ENCODE measurements at regions not wholly inside any gene's neighbourhood (a gene's known extent, or its start where the extent isn't known, plus 50 kb on each side); places are given as distances from the start of the nearest gene placed in this dataset.

DNA sequence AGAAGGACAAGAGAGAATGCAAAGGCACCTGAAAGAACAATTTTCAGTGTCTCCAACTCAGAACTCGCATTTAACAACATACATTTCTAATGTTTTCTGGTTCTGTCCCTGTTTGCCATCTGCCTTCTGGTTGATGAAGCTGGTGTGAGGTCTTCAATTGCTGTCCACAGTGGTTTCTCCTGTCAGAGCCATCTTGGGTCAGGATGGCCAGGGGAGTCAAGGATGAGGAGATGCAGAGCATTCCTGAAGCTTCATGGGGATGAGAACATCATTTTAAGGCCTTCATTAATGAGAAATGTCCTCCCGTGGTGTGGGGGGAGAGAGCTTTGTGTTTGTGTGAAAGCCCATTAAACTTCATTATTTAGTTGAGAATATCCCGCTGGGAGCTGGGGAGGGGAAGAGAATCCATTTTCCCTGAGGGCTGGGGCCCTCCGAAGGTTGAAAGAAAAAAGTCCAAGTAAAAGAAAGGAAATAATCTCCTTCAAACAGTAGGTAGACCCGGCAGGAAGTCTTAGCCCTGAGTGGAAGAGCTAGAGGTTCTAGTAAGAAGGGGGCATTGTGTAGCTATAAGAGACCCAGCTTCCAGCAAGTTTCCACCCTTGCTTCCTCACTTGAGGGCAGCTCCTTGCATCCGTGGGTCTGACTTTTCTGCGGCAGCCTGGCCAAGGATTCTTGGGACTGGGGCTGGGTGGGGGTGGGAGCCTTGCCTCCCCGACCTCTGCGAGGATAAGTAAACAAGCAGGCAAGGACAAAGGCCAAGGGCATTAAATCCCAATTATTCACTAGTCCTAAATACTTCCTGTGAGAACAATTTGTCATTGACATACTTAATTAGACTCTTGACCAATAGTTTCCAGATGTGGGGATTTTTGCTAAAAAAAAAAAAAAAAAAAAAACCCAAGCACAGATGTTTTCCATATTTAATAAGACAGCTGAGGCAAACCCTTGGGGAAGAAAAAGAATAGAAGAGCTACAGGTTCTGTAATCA lies 119.2 kb downstream of the MSX2 start:
- Histone ChIP-seq H3K27ac (ENCODE audit: low read depth, low read length) (no peak overlapping the region), H3K9me3 (ENCODE audit: low read length) (no peaks in the 10 kb centered on the region), H3K4me3 (ENCODE audit: low read depth in 1 of 2, low read length in 2 of 2) (no peak overlapping the region), H3K36me3 (ENCODE audit: insufficient read depth, low read length) (no peaks in the 10 kb centered on the region), H3K4me1 (ENCODE audit: insufficient read depth, low read length) (peaks cover 50% of the 10 kb centered on the region), H3K9ac (ENCODE audit: low read length) (no peak overlapping the region), H3K27me3 (ENCODE audit: control insufficient read depth in 1 of 2, insufficient read depth in 2 of 2, low read length in 2 of 2) (no peaks in the 10 kb centered on the region)

DNA sequence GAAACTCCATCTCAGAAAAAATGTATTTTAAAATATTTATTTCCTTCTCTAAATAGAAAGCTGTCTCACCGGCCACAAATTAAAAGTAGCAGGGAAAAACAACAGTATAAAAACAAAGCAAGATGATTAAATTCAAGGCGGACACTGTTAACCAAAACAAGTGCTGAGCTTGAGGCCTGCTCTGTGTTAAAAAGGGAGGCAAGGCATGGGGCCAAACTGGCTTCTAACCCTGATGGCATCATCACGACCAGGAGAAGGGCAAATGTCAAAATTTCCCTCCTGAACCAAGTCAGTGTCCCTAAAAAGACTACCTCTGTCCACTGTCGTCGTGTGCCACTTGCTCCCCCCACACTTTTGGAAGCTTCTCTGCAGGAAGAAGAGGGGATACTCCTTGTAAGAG lies 116.1 kb downstream of the MSX2 start:
- no peak overlapping the region for H3K4me3 ChIP-seq (ENCODE audit: low read depth in 1 of 2, low read length in 2 of 2)
- H3K4me1 ChIP-seq (ENCODE audit: insufficient read depth, low read length) = peaks cover 61% of the 10 kb centered on the region
- no peaks in the 10 kb centered on the region for H3K27me3 ChIP-seq (ENCODE audit: control insufficient read depth in 1 of 2, insufficient read depth in 2 of 2, low read length in 2 of 2)
- H3K9ac ChIP-seq (ENCODE audit: low read length) = no peak overlapping the region
- H3K9me3 ChIP-seq (ENCODE audit: low read length) = no peaks in the 10 kb centered on the region
- H3K36me3 ChIP-seq (ENCODE audit: insufficient read depth, low read length) = no peaks in the 10 kb centered on the region
- H3K27ac ChIP-seq (ENCODE audit: low read depth, low read length) = no peak overlapping the region

DNA sequence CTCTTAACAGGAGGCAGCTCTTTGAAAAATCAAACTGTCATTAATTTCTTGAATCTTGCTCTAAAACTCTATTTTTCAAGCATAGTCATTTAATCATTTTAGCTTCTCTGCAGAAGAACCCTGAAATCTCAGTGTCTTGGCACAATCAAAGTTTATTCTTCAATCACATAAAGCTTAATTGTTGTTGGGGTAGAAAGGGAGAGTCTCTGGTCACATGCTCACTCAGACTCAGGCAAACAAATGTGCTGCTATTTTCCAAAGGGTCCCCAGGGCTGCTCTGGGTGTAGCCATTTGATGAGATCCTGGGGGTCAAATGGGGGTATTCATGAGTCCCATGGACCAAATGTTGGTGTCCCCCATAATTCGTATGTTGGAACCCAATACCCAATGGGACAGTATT lies 114.8 kb downstream of the MSX2 start:
- Histone ChIP-seq H3K4me1 (ENCODE audit: insufficient read depth, low read length) (peaks cover 48% of the 10 kb centered on the region), H3K9me3 (ENCODE audit: low read length) (no peaks in the 10 kb centered on the region), H3K36me3 (ENCODE audit: insufficient read depth, low read length) (no peaks in the 10 kb centered on the region), H3K4me3 (ENCODE audit: low read depth in 1 of 2, low read length in 2 of 2) (no peak overlapping the region), H3K27me3 (ENCODE audit: control insufficient read depth in 1 of 2, insufficient read depth in 2 of 2, low read length in 2 of 2) (no peaks in the 10 kb centered on the region), H3K27ac (ENCODE audit: low read depth, low read length) (no peak overlapping the region), H3K9ac (ENCODE audit: low read length) (no peak overlapping the region)

DNA sequence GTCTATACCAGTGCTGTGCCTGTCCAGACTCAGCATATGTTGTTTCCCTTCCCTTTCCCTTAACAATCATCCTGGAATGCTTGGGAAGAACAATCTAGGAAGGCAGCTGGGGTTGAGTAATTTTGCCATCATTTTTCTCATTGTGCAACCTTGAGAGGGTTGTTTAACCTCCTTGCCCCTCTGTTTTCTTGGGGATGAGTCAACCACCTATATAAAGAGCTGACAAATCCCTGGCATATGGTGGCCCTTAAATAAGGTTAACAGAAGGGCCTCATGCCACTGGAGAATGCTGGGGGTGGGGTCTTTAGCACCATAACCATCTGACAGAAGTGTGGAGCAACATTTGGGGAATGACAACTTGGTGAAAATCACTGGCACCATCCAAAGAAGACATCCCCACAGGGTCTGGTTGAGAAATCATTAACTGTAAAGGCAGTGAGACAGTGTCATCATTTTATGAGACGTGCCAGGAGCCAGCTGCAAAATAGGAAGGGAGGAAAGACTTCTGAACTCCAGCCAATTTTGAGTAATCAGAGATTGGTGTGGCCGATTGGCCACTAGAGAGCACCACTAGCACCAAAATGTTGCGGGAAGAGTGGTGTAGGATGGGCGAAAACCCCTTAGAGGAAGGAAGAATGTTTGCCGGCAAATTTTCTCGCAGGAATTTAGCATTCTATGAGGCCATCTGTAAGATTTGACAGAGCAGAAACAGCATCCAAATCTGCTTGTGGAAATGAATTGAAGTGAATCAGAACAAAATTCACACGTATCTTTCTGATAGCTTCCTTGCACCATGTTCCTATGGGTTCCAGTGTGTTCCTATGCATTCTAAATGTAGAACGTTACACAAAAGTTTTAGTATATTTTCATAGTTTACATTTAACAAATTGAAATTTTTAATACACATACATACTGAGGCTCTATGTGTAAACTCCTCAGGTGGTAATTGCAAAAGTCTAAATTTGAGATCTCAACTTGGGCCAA lies 113.8 kb downstream of the MSX2 start:
- Histone ChIP-seq H3K9me3 (ENCODE audit: low read length) (no peaks in the 10 kb centered on the region), H3K27me3 (ENCODE audit: control insufficient read depth in 1 of 2, insufficient read depth in 2 of 2, low read length in 2 of 2) (no peaks in the 10 kb centered on the region), H3K36me3 (ENCODE audit: insufficient read depth, low read length) (no peaks in the 10 kb centered on the region), H3K27ac (ENCODE audit: low read depth, low read length) (no peak overlapping the region), H3K9ac (ENCODE audit: low read length) (no peak overlapping the region), H3K4me1 (ENCODE audit: insufficient read depth, low read length) (peaks cover 40% of the 10 kb centered on the region), H3K4me3 (ENCODE audit: low read depth in 1 of 2, low read length in 2 of 2) (no peak overlapping the region)

DNA sequence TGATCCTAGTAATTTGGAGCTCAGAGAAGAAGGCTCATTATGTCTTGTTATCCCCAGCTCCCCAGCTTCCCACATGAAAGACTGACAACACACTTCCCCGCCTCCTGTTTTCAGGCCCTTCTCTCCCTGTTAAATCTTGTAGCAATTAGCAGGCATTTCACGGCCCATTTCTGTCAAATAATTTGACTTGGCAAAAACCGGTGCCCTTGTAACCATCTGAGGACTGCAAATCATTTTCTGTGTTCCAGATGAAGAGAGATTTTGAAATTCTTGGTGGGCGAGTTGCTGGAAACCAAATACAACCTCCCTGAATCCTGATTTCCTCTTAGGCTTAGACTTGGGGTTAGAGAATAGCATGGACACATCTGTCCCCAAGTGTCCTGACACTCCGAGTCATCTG lies 109.7 kb downstream of the MSX2 start:
- no peak overlapping the region for H3K9ac ChIP-seq (ENCODE audit: low read length)

DNA sequence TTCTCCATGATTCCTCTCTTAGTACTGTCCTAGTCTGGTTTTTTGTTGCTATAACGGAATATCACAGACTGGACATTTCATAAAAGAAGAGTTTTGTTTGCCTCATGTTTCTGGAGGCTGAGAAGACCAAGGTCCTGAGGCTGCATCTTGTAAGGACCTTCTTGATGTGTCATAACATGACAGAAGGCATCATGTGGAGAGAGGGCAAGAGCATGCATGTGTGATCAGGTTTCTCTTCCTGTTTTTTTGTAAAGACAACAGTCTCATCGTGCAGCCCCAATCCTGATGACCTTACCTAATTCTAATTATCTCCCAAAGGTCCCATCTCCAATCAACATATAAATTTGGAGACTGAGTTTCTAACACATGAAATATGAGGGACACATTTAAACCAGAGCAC lies 108.4 kb downstream of the MSX2 start:
- Histone ChIP-seq H3K27me3 (ENCODE audit: control insufficient read depth in 1 of 2, insufficient read depth in 2 of 2, low read length in 2 of 2) (no peaks in the 10 kb centered on the region), H3K27ac (ENCODE audit: low read depth, low read length) (no peak overlapping the region), H3K36me3 (ENCODE audit: insufficient read depth, low read length) (no peaks in the 10 kb centered on the region), H3K4me1 (ENCODE audit: insufficient read depth, low read length) (peaks cover 4% of the 10 kb centered on the region), H3K9me3 (ENCODE audit: low read length) (no peaks in the 10 kb centered on the region), H3K9ac (ENCODE audit: low read length) (no peak overlapping the region), H3K4me3 (ENCODE audit: low read depth in 1 of 2, low read length in 2 of 2) (no peak overlapping the region)

More for the DNA sequence above, 109.7 kb downstream of the MSX2 start:
- peaks cover 15% of the 10 kb centered on the region for H3K4me1 ChIP-seq (ENCODE audit: insufficient read depth, low read length)
- H3K4me3 ChIP-seq (ENCODE audit: low read depth in 1 of 2, low read length in 2 of 2) = no peak overlapping the region
- H3K36me3 ChIP-seq (ENCODE audit: insufficient read depth, low read length) = no peaks in the 10 kb centered on the region
- no peak overlapping the region for H3K27ac ChIP-seq (ENCODE audit: low read depth, low read length)
- no peaks in the 10 kb centered on the region for H3K9me3 ChIP-seq (ENCODE audit: low read length)
- no peaks in the 10 kb centered on the region for H3K27me3 ChIP-seq (ENCODE audit: control insufficient read depth in 1 of 2, insufficient read depth in 2 of 2, low read length in 2 of 2)

DNA sequence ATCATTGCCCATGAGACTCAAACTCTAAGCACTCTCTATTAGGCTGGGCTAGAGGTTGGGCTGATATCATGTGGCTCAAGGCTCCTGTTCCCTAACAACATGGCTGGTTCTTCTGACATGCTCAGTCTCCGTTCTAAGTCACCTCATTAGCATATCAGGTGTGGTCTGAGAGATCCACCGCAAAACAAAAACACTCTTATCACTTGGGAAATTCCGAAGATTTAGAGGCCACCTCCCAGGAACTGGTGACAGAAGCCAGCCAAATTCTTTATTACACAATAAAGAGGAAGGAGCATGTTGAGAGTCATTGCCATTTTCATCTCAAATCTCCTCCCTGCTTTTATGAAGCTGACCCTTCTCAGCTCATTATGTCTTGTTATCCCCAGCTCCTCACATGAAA lies 107.6 kb downstream of the MSX2 start:
- no peaks in the 10 kb centered on the region for H3K9me3 ChIP-seq (ENCODE audit: low read length)
- no peaks in the 10 kb centered on the region for H3K4me1 ChIP-seq (ENCODE audit: insufficient read depth, low read length)
- H3K4me3 ChIP-seq (ENCODE audit: low read depth in 1 of 2, low read length in 2 of 2) = no peak overlapping the region
- H3K27ac ChIP-seq (ENCODE audit: low read depth, low read length) = no peak overlapping the region
- no peaks in the 10 kb centered on the region for H3K36me3 ChIP-seq (ENCODE audit: insufficient read depth, low read length)
- no peak overlapping the region for H3K9ac ChIP-seq (ENCODE audit: low read length)
- H3K27me3 ChIP-seq (ENCODE audit: control insufficient read depth in 1 of 2, insufficient read depth in 2 of 2, low read length in 2 of 2) = no peaks in the 10 kb centered on the region

DNA sequence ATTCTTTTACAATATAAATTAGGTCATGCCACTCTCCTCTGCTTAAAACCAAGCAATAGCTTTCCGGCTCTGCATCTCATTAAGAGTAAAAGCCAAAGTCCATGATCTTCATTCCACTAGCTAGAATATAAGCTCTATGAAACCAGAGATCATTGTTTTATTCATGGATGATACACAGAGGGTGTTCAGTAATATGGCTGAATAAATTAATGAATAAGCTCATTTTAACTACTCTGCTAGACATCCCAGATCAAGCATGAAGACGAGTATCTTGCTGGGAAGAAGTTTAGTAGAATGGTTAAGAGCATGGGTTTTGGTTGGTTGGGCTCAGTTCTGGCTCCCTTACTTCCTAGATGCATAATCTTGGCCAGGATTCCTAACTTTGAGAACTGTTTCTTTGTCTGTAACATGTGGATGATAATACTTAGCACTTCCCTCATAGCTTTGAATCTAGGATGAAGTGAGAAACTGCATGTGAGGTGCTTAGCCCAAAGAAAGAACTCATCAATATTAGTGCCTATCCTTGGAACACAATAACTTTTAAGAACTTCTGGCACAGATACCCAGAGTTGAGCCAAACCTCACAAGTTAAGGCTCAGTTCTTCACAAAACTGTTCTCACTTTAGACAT lies 106.8 kb downstream of the MSX2 start:
- Histone ChIP-seq H3K27ac (ENCODE audit: low read depth, low read length) (no peak overlapping the region), H3K27me3 (ENCODE audit: control insufficient read depth in 1 of 2, insufficient read depth in 2 of 2, low read length in 2 of 2) (no peaks in the 10 kb centered on the region), H3K9me3 (ENCODE audit: low read length) (no peaks in the 10 kb centered on the region), H3K36me3 (ENCODE audit: insufficient read depth, low read length) (no peaks in the 10 kb centered on the region), H3K9ac (ENCODE audit: low read length) (no peak overlapping the region), H3K4me3 (ENCODE audit: low read depth in 1 of 2, low read length in 2 of 2) (no peak overlapping the region), H3K4me1 (ENCODE audit: insufficient read depth, low read length) (no peaks in the 10 kb centered on the region)

DNA sequence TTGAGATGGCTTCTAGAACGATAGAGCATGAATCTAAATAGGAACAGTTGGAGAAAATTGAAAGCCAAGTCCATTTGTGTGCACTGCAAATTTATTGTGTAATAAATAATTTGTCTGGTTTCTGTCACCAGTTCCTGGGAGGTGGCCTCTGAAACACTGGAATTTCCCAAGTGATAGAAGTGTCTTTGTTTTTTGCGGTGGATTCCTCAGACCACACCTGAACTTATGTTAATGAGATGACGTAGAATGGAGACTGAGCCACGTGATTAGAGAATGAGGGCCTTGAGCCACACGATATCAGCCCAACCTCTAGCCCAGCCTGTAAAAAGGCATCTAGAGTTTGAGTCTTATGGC lies 105.1 kb downstream of the MSX2 start:
- Histone ChIP-seq H3K27ac (ENCODE audit: low read depth, low read length) (no peak overlapping the region), H3K9me3 (ENCODE audit: low read length) (no peaks in the 10 kb centered on the region), H3K4me3 (ENCODE audit: low read depth in 1 of 2, low read length in 2 of 2) (no peak overlapping the region), H3K9ac (ENCODE audit: low read length) (no peak overlapping the region), H3K27me3 (ENCODE audit: control insufficient read depth in 1 of 2, insufficient read depth in 2 of 2, low read length in 2 of 2) (no peaks in the 10 kb centered on the region), H3K4me1 (ENCODE audit: insufficient read depth, low read length) (no peaks in the 10 kb centered on the region), H3K36me3 (ENCODE audit: insufficient read depth, low read length) (no peaks in the 10 kb centered on the region)

DNA sequence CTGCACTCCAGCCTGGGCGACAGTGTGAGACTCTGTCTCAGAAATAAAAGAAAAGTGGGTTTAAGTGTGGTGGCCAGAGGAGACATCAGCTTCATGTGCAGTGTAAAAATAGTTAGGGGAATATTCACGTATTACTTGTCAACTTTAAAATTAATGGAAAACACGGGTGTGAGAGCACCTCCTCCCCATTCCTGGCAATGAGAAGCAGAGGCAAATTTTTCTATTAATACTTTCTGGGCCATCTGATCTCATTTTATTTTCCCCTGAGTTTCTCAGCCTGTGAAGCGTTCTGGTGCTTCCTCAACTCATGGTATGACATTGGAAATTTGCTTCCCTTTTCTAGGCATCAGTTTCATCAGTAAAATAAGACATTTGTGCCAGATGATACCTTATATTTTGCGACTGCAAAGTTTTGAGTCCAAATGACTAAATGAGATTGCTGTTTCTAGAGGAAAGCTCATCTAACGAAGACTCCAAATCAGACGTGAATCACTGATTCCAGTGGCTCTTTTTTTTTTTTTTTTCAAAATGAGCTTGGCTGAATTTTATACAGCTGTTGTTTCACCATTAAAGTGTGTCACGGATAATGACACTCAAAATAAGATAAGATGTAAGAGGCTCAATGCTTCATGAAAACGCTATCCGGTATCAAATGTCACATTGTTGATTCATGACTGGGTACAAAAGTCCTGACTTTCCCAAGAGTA lies 104.6 kb downstream of the MSX2 start:
- Histone ChIP-seq H3K27me3 (ENCODE audit: control insufficient read depth in 1 of 2, insufficient read depth in 2 of 2, low read length in 2 of 2) (no peaks in the 10 kb centered on the region), H3K27ac (ENCODE audit: low read depth, low read length) (no peak overlapping the region), H3K9ac (ENCODE audit: low read length) (no peak overlapping the region), H3K9me3 (ENCODE audit: low read length) (no peaks in the 10 kb centered on the region), H3K36me3 (ENCODE audit: insufficient read depth, low read length) (no peaks in the 10 kb centered on the region), H3K4me1 (ENCODE audit: insufficient read depth, low read length) (no peaks in the 10 kb centered on the region), H3K4me3 (ENCODE audit: low read depth in 1 of 2, low read length in 2 of 2) (no peak overlapping the region)

DNA sequence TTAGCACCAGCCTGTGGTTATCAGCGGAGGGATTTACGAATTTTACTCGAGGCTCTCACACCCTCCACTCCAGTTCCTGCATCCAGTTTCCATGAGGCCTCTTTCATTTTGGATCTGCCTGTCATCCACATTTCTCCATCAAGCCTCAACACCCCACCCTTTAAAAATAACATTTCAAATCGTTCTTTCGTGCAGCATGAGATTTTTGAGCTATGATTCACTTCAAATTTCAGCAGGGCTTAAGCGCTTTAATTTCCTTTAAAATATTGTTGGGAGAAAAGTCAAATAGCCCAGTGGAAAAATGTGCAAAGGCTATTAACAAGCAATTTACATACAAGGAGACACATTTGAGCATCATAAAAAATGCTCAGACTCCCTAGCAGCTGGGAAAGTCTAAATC lies 103.2 kb downstream of the MSX2 start:
- H3K4me3 ChIP-seq (ENCODE audit: low read depth in 1 of 2, low read length in 2 of 2) = no peak overlapping the region
- no peaks in the 10 kb centered on the region for H3K27me3 ChIP-seq (ENCODE audit: control insufficient read depth in 1 of 2, insufficient read depth in 2 of 2, low read length in 2 of 2)
- no peaks in the 10 kb centered on the region for H3K4me1 ChIP-seq (ENCODE audit: insufficient read depth, low read length)

More for the DNA sequence above, 103.2 kb downstream of the MSX2 start:
- Histone ChIP-seq H3K9ac (ENCODE audit: low read length) (no peak overlapping the region), H3K27ac (ENCODE audit: low read depth, low read length) (no peak overlapping the region), H3K36me3 (ENCODE audit: insufficient read depth, low read length) (no peaks in the 10 kb centered on the region), H3K9me3 (ENCODE audit: low read length) (no peaks in the 10 kb centered on the region)

All from muscle layer of colon (tissue), 2 donors.